ENCODE measurements at regions not wholly inside any gene's neighbourhood (a gene's known extent, or its start where the extent isn't known, plus 50 kb on each side); places are given as distances from the start of the nearest gene placed in this dataset.

DNA sequence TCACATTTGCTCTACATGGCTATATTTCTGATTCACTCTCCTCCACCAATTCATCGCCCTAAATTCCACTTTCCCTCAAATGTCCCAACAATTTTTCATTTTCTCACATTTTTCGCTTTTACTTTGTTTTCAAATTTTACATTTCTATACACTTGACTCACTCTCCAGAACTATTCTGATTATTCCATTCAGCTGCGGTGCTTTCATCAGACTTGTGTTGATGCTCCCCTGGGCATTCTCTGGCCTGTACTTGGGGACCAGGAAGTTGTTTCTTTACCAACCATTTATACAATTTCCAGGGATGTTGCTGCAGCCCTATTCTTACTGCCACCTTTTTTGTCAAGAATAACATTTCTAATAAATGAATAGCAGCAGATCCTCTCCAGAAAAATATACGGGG is 444.8 kb downstream of the MAFB start:
- H3K27me3 Mint-ChIP-seq (ENCODE audit: low read depth): peaks cover 4% of the 10 kb centered on the region
- no peak overlapping the region for H3K27ac Mint-ChIP-seq (ENCODE audit: unreplicated experiment)
- H3K4me1 Mint-ChIP-seq (ENCODE audit: low read depth): peaks cover 2% of the 10 kb centered on the region
- TF ChIP-seq, protein P1, sequence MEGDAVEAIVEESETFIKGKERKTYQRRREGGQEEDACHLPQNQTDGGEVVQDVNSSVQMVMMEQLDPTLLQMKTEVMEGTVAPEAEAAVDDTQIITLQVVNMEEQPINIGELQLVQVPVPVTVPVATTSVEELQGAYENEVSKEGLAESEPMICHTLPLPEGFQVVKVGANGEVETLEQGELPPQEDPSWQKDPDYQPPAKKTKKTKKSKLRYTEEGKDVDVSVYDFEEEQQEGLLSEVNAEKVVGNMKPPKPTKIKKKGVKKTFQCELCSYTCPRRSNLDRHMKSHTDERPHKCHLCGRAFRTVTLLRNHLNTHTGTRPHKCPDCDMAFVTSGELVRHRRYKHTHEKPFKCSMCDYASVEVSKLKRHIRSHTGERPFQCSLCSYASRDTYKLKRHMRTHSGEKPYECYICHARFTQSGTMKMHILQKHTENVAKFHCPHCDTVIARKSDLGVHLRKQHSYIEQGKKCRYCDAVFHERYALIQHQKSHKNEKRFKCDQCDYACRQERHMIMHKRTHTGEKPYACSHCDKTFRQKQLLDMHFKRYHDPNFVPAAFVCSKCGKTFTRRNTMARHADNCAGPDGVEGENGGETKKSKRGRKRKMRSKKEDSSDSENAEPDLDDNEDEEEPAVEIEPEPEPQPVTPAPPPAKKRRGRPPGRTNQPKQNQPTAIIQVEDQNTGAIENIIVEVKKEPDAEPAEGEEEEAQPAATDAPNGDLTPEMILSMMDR (IDR thresholded peaks at IDR 0.05): no peak
- no peak overlapping the region for H3K4me3 Mint-ChIP-seq (ENCODE audit: unreplicated experiment)
- H3K9me3 Mint-ChIP-seq (ENCODE audit: low read depth): no peaks in the 10 kb centered on the region
- no peak for DNase-seq (ENCODE audit: low spot score)
- no peaks in the 10 kb centered on the region for H3K36me3 Mint-ChIP-seq (ENCODE audit: low read depth)

DNA sequence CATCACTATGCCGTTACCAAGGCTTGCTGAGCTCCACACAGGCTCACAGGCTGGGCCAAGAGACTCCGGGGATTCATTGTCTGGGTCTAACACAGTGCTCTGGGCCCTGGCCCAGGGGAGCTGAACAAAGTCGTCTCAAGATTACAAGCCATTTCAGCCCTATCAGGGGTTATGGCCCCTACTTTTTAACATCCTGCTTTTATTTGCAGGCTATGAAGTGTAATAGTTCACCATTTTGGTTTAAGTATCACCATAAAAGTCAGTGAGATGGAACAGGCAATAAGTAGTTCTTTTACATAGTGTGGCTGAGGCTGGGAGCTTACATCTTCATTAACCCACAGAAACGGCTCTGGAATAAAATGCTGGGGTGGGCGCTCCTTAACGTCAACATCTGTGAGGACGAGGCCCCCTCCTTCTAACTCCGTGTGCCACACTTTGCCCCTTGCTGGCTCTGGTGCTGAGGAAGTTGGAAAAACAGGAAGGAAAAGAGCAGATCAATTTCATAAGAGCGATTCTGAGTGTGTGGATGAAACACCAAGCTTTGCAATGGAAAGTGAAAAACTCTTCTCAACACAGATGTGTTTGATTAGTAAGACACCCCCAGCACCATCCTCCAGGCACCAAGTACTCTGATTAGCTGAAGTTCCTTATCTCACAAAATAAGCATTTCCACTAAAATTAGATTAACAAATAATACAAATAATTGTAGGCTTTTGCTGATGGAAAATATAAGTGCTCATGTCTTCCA is 447.3 kb downstream of the MAFB start:
- no peak for DNase-seq (ENCODE audit: low spot score)
- Mint-ChIP-seq H3K36me3 (ENCODE audit: low read depth) (no peaks in the 10 kb centered on the region), H3K9me3 (ENCODE audit: low read depth) (no peaks in the 10 kb centered on the region), H3K27ac (ENCODE audit: unreplicated experiment) (no peak overlapping the region), H3K27me3 (ENCODE audit: low read depth) (peaks cover 11% of the 10 kb centered on the region), H3K4me3 (ENCODE audit: unreplicated experiment) (no peak overlapping the region), H3K4me1 (ENCODE audit: low read depth) (peaks cover 2% of the 10 kb centered on the region)
- TF ChIP-seq, protein P1 (IDR thresholded peaks at IDR 0.05): no peak

DNA sequence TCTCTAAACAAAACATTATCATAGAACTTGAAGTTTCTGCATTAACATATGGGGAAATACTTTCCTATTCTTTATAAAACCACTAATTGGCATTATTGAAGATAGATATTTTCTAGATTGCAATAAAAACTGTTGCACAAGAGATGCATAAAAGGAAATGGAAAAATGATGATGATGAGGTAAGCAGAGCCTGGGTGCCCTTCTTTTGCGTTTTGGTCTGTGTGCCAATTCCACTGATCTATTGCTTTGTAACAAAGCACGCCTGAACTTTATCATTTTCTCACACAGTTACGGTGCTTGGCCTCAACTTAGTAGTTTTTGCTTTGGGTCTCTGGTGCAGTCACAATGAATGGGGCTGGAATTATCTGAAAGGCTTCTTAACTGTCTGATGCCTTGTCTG is 450.5 kb downstream of the MAFB start:
- Mint-ChIP-seq H3K4me1 (ENCODE audit: low read depth) (no peaks in the 10 kb centered on the region), H3K27me3 (ENCODE audit: low read depth) (peaks cover 23% of the 10 kb centered on the region), H3K27ac (ENCODE audit: unreplicated experiment) (no peak overlapping the region), H3K36me3 (ENCODE audit: low read depth) (no peaks in the 10 kb centered on the region), H3K9me3 (ENCODE audit: low read depth) (no peaks in the 10 kb centered on the region), H3K4me3 (ENCODE audit: unreplicated experiment) (no peak overlapping the region)
- TF ChIP-seq, protein P1 (IDR thresholded peaks at IDR 0.05): no peak
- DNase-seq (ENCODE audit: low spot score): no peak

DNA sequence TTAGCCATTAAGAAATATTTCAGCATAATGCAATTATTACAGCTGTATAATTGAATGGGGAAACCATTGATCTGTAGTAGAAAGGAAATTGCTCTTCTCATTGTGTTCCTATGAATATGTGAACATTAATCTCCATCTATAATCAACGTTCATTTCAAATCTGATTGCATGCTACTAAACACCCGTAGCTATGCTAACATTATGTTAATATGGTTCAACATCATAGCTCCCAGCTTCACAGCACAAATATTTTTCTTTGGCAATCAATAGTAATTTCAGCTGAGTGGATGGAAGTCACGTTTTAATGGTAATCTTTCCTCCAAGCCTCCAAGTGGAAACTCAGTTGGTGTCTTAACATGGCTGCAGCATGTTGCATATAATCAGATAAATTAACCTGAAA is 454.4 kb downstream of the MAFB start:
- H3K4me1 Mint-ChIP-seq (ENCODE audit: low read depth): peaks cover 20% of the 10 kb centered on the region
- H3K27ac Mint-ChIP-seq (ENCODE audit: unreplicated experiment): no peak overlapping the region
- H3K36me3 Mint-ChIP-seq (ENCODE audit: low read depth): no peaks in the 10 kb centered on the region
- H3K4me3 Mint-ChIP-seq (ENCODE audit: unreplicated experiment): no peak overlapping the region
- no peak for DNase-seq (ENCODE audit: low spot score)
- peaks cover 3% of the 10 kb centered on the region for H3K9me3 Mint-ChIP-seq (ENCODE audit: low read depth)
- TF ChIP-seq, protein P1 (IDR thresholded peaks at IDR 0.05): no peak
- peaks cover 21% of the 10 kb centered on the region for H3K27me3 Mint-ChIP-seq (ENCODE audit: low read depth)

DNA sequence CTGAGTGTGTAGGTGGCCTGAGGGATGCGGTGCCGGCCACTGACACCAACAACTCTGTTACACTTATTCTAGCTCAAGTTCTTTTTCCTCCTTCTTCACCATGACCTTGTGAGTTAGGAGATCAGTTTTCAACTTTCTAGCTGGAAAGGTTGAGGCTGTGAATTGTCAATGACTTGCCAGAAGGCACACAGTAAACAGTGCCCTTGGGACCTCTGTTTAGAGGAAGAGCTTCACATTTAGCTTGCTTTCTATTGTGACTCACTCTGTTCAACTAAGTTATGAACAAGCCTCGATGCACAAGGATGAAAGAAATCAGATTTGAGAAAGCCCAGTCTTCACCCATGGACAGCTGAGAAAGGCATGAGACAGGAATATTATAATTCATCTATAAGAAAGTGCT is 455.6 kb downstream of the MAFB start:
- H3K9me3 Mint-ChIP-seq (ENCODE audit: low read depth): peaks cover 3% of the 10 kb centered on the region
- DNase-seq (ENCODE audit: low spot score): no peak
- H3K4me1 Mint-ChIP-seq (ENCODE audit: low read depth): peaks cover 20% of the 10 kb centered on the region
- TF ChIP-seq, protein P1 (IDR thresholded peaks at IDR 0.05): no peak
- peaks cover 13% of the 10 kb centered on the region for H3K27me3 Mint-ChIP-seq (ENCODE audit: low read depth)
- H3K36me3 Mint-ChIP-seq (ENCODE audit: low read depth): no peaks in the 10 kb centered on the region
- H3K27ac Mint-ChIP-seq (ENCODE audit: unreplicated experiment): no peak overlapping the region
- H3K4me3 Mint-ChIP-seq (ENCODE audit: unreplicated experiment): no peak overlapping the region

Measured in chondrocyte (in vitro differentiated cells).